ENCODE measurements at regions not wholly inside any gene's neighbourhood (a gene's known extent, or its start where the extent isn't known, plus 50 kb on each side); places are given as distances from the start of the nearest gene placed in this dataset.

GRCh38 chr13:37493775-37494174, 104.8 kb downstream of the POSTN start:
- TF ChIP-seq, protein P1, sequence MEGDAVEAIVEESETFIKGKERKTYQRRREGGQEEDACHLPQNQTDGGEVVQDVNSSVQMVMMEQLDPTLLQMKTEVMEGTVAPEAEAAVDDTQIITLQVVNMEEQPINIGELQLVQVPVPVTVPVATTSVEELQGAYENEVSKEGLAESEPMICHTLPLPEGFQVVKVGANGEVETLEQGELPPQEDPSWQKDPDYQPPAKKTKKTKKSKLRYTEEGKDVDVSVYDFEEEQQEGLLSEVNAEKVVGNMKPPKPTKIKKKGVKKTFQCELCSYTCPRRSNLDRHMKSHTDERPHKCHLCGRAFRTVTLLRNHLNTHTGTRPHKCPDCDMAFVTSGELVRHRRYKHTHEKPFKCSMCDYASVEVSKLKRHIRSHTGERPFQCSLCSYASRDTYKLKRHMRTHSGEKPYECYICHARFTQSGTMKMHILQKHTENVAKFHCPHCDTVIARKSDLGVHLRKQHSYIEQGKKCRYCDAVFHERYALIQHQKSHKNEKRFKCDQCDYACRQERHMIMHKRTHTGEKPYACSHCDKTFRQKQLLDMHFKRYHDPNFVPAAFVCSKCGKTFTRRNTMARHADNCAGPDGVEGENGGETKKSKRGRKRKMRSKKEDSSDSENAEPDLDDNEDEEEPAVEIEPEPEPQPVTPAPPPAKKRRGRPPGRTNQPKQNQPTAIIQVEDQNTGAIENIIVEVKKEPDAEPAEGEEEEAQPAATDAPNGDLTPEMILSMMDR (IDR thresholded peaks at IDR 0.05; ENCODE audit: low read length) = no peak
- TF ChIP-seq EZH2 (IDR thresholded peaks at IDR 0.05; ENCODE audit: borderline replicate concordance, low read length) = no peak
